ENCODE measurements at regions not wholly inside any gene's neighbourhood (a gene's known extent, or its start where the extent isn't known, plus 50 kb on each side); places are given as distances from the start of the nearest gene placed in this dataset.

DNA sequence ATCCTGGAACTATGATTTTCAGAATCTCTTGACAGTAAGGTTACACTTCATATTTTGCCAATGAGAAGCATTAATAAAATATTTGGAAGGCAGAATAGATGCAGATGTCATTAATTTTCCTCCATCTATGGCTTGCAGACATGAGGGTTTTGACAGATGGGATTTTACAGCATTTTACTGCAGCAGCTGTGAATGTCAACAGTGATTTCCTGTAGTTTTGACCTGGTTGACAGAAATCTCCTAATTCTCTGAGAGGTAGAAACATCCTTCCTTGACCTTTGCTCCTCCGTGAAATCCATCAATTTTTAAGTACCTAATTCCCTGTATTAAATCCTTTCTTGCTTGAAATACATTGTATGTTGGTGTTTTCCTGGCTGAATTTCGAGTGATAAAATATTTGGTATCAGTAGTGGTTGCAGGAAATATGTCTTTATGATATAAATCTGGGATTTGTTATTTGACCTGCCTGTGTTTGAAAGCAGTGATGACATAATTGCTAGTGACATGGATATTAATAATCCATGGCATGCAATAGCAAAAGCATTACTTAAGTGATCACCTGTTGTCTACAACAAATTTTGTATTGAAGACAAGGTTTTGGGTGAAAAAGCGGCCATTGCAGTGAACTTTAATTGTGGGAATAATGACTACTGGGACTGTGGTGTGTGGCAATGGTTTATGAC, 73.9 kb downstream of the HLX start:
- Histone ChIP-seq H3K27me3 (replicated peaks in 1 of 7) (no peaks in the 10 kb centered on the region), H3K9me3 (peaks cover 3 to 28% (median 25%) of the 10 kb centered on the region in 8 donors), H3K4me1 (no peaks in the 10 kb centered on the region), H3K4me3 (no peak overlapping the region), H3K27ac (no peak overlapping the region), H3K36me3 (no peaks in the 10 kb centered on the region)
- intact Hi-C loops (cut with DNase I; ENCODE audit: low total_unique reads) = no loop called here
- DNase-seq = no peak
- TF ChIP-seq, protein P1, sequence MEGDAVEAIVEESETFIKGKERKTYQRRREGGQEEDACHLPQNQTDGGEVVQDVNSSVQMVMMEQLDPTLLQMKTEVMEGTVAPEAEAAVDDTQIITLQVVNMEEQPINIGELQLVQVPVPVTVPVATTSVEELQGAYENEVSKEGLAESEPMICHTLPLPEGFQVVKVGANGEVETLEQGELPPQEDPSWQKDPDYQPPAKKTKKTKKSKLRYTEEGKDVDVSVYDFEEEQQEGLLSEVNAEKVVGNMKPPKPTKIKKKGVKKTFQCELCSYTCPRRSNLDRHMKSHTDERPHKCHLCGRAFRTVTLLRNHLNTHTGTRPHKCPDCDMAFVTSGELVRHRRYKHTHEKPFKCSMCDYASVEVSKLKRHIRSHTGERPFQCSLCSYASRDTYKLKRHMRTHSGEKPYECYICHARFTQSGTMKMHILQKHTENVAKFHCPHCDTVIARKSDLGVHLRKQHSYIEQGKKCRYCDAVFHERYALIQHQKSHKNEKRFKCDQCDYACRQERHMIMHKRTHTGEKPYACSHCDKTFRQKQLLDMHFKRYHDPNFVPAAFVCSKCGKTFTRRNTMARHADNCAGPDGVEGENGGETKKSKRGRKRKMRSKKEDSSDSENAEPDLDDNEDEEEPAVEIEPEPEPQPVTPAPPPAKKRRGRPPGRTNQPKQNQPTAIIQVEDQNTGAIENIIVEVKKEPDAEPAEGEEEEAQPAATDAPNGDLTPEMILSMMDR (IDR thresholded peaks at IDR 0.05 in 8 of 11, conservative IDR thresholded peaks at IDR 0.05 in 3 of 11) = no peak
- TF ChIP-seq POLR2A (IDR thresholded peaks at IDR 0.05) (no peak), POLR2AphosphoS5 (IDR thresholded peaks at IDR 0.05) (no peak)
- 20 to 33% (median 30%) methylated on average over 3 of the region's 3 CpGs for WGBS, 5 donors

DNA sequence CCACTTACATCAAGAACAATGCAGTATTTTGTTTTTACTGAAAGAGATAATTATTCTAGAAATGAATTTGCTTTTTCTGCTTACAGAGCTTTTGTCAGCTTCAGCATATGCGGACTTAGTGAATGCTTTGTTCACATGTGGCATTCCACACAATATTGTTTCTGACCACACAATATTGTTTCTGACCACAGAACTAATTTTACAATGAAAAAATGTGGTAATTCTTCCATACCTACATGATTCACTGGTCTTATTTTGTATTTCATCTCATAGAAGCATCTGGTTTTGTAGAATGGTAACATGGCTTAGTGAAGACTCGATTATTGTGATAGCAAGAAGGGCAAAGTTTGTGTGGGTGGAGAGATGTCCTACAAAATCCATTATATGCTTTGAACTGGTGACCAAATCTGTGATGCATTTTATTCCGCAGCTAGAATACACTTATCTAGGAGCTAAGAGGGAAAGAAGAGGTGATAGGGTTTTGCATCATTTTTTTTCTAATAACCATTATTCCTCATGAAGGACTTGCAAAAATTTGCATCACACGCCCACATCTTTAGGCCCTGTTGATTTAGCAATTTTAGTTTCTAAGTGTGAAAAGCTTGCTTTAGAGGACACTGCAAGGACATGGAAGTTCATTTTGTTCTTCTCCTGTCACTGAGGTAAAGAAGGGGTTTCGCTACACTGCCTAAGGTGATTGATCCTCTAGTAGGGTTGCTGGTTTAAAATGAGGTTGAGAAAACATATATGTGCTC, 75.3 kb downstream of the HLX start:
- Histone ChIP-seq H3K4me1 (no peaks in the 10 kb centered on the region), H3K36me3 (no peaks in the 10 kb centered on the region), H3K9me3 (peaks cover 3 to 24% (median 22%) of the 10 kb centered on the region in 8 donors), H3K27me3 (replicated peaks in 1 of 7) (no peaks in the 10 kb centered on the region), H3K27ac (no peak overlapping the region), H3K4me3 (no peak overlapping the region)
- TF ChIP-seq POLR2AphosphoS5 (IDR thresholded peaks at IDR 0.05) (no peak), POLR2A (IDR thresholded peaks at IDR 0.05) (no peak)
- TF ChIP-seq, protein P1 (IDR thresholded peaks at IDR 0.05 in 8 of 11, conservative IDR thresholded peaks at IDR 0.05 in 3 of 11) = no peak
- WGBS, 5 donors = 81 to 94% (median 86%) methylated on average over 5 of the region's 5 CpGs
- intact Hi-C loops (cut with DNase I; ENCODE audit: low total_unique reads) = no loop called here
- no peak for DNase-seq

DNA sequence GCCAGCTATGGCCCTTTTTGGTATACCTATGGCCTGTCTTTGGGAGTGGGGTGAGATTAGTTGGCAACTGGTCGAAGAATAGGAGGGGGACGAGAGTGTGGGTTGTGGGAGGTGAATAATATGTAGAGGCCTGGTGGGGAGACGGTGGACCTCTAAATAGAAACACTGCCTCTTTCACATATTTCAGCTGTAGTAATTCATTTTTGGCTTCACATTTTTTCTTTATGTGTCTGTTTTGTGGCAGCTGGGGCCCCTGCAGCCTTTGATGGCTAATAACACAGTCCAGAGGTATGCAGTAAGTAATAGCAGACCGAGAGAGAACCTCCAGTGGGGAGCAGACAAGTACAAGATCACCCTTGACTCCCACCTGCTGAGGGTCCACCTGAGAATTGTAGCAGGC, 75.9 kb downstream of the HLX start:
- no peak for TF ChIP-seq POLR2A (IDR thresholded peaks at IDR 0.05)
- no peak for TF ChIP-seq POLR2AphosphoS5 (IDR thresholded peaks at IDR 0.05)
- TF ChIP-seq, protein P1 (IDR thresholded peaks at IDR 0.05 in 8 of 11, conservative IDR thresholded peaks at IDR 0.05 in 3 of 11) = no peak
- no peak for DNase-seq
- Histone ChIP-seq H3K4me1 (no peaks in the 10 kb centered on the region), H3K9me3 (peaks cover 3 to 18% (median 16%) of the 10 kb centered on the region in 8 donors), H3K27ac (no peak overlapping the region), H3K4me3 (no peak overlapping the region), H3K27me3 (replicated peaks in 1 of 7) (no peaks in the 10 kb centered on the region), H3K36me3 (no peaks in the 10 kb centered on the region)
- intact Hi-C loops (cut with DNase I; ENCODE audit: low total_unique reads) = no loop called here
- WGBS, 5 donors = 81 to 92% (median 89%) methylated on average over 4 of the region's 4 CpGs

DNA sequence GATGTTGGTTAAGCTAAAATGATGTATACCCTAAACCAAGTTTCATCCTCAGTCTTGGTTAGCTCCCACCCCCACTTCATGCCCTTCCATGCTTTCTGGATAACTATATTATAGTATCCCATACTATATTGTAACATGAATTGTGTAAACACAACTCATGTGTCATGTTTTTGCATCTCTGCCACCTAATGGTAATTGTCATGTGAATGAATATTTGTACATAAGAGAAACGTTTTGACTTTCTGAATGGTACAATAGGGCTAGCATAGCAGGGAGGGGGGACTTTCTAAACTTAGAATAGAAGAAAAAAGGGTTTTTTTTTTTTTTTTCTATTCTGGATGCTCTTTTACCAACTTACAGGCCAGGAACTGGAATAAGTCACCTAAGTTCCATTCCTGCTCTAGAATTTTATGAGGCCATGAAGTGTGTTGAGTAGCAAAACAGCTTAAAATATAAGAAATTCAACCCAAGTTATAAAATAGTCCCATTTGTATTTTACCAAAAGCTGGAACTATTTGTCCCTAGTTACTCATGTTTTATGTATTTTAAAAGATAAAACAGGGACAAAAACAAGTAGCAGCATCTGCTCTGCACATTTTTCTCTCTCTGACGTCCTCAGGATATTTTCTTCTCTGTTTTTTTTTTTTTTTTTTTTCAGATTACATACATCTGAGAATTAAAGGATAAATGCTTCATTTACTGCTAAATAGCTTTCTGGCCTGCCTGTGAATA, 77.4 kb downstream of the HLX start:
- Histone ChIP-seq H3K27me3 (replicated peaks in 1 of 7) (no peaks in the 10 kb centered on the region), H3K9me3 (peaks cover 0 to 3% (median under 1%) of the 10 kb centered on the region in 8 donors), H3K36me3 (no peaks in the 10 kb centered on the region), H3K4me3 (no peak overlapping the region), H3K4me1 (no peaks in the 10 kb centered on the region), H3K27ac (no peak overlapping the region)
- TF ChIP-seq POLR2AphosphoS5 (IDR thresholded peaks at IDR 0.05) (no peak), POLR2A (IDR thresholded peaks at IDR 0.05) (no peak)
- TF ChIP-seq, protein P1 (IDR thresholded peaks at IDR 0.05 in 8 of 11, conservative IDR thresholded peaks at IDR 0.05 in 3 of 11) = no peak
- DNase-seq = no peak
- 63 to 97% (median 74%) methylated on average over 2 of the region's 2 CpGs for WGBS, 5 donors
- intact Hi-C loops (cut with DNase I; ENCODE audit: low total_unique reads) = no loop called here

All from spleen (tissue), 11 donors.